Glomerular visceral epithelial cell (primary cell): ENCODE measurements at regions not wholly inside any gene's neighbourhood (a gene's known extent, or its start where the extent isn't known, plus 50 kb on each side); places are given as distances from the start of the nearest gene placed in this dataset.

Experiments used
- DNase-seq: peaks from one replicate; pipeline ENCODE4 v3.0.0-alpha.2; 2016; ENCODE audit errors: extremely low spot score

DNA sequence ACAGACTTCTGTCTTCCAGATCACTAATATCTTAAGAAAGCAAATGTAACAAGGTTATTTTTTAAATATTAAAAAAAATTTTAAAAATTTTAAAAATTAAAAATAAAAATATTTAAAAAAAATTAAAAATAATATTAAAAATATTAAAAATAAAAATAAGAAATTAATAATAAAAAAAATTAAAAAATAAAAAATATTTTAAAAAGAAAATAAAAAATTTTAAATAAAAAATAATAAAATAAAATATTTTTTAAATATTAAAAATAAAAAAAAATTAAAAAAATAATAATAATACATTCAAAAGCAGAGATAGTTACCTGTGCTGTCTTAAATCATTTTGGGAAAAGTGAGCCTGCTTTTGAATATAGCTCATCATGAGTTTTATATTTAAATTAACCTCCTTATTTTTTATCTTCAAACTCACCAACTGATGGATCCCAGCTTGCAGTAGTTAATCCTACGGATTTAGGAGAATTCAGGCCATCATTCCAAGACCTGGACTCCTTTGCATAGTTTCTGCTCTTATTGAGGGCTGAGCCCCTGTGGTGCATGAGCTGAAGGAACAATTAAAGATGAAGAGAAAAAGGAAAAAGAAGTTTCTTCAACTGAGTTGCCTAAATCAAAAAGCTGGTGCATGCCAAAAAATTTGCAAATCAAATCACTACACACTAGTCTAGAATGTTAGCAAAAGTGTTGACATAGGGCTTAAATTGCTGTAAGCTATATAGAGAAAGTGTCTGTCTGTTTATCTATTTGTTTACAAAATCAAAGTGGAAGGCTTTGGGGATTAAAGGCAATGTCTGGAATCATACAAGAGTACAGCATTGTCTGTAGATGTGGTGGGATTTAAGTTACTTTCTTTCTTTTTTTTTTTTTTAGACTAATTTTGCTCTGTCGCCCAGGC lies 50.5 kb upstream of the ZNF438 start:
- no peak for DNase-seq

DNA sequence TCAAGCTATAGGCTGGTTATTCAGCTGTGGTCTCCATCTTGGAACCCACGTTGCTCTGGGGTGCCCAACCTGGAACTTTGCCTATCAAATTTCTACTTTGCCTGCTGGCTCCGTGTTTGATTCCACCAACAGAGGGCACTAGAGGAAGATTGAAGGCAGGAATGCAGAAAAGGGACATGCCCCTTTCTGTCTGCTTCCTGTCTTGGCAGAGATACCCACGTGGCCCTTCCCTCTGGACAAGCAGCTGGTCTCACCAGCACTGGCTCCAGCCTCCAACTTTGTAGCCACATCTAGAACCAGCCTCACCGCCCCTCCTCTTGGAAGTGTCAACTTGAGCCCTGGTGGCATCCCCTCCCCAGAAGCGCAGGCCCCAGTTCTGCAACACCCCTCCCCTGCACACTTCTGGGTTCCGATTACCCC lies 52.1 kb upstream of the ZNF438 start:
- peak; percentile 70 for DNase-seq

DNA sequence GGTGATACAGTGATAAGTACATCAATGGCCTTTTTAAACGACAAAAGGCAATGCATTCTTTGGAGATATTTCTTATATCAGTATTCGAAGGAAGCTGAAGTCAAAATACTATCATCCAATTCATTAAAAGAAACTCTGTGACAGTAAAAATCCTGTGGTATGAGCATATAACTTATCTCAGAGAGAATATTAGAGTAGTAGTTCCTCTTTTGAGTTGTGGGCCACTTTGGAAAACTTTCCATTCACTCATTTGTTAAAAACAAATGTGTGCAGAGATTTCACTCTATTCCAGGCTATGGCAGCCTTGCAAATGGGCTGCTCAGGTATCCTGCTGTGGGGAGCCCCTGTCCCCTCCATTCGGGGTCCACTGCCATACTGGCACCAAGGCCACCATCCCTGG lies 55.3 kb upstream of the ZNF438 start:
- DNase-seq: no peak

DNA sequence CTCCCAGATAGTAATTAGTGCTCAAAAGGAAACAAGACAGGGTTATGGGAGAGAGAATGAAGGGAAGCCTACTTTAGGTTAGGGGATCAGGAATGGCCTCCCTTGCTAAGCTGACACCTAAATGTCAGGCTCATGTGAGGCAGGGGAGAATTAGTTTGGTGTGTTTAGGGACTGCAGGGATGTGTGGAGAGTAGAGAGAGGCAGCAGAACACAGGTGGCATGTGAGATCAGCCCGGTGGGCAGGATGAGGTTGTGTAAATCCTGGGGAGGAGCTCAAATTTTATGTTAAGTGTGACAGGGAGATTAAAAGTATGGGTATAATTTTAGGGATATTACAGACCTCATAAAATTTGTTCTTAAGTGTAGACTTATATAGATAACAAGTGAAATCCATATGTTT lies 56.2 kb upstream of the ZNF438 start:
- no peak for DNase-seq

DNA sequence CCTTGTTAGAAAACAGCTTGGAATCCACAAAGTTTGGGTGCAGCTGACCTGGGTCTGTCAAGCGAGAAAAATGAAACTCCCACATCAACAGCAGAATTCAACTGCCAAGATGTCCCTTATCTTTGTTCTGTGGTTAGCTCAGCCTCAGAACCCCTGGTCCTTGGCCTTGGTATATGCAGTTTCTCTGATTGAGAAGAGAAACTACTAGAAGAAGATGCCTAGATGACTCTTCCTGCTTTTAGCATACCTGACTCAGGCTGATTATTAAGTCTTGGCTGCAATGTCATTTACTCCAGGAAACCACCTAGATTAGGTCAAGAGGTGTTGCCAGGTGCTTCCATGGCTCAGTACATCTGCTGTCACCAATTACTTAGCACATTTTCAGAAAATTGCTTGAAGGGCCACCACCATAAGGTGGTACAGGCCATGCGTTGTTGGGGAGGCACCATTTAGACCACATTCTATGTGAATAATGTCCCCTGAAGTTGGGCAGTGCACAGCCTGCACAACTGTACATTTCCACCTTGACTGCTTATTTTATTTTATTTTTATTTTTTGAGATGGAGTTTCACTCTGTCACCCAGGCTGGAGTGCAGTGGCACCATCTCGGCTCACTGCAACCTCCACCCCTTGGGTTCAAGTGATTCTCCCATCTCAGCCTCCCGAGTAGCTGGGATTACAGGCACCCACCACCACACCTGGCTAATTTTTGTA lies 59.4 kb upstream of the ZNF438 start:
- DNase-seq: no peak

DNA sequence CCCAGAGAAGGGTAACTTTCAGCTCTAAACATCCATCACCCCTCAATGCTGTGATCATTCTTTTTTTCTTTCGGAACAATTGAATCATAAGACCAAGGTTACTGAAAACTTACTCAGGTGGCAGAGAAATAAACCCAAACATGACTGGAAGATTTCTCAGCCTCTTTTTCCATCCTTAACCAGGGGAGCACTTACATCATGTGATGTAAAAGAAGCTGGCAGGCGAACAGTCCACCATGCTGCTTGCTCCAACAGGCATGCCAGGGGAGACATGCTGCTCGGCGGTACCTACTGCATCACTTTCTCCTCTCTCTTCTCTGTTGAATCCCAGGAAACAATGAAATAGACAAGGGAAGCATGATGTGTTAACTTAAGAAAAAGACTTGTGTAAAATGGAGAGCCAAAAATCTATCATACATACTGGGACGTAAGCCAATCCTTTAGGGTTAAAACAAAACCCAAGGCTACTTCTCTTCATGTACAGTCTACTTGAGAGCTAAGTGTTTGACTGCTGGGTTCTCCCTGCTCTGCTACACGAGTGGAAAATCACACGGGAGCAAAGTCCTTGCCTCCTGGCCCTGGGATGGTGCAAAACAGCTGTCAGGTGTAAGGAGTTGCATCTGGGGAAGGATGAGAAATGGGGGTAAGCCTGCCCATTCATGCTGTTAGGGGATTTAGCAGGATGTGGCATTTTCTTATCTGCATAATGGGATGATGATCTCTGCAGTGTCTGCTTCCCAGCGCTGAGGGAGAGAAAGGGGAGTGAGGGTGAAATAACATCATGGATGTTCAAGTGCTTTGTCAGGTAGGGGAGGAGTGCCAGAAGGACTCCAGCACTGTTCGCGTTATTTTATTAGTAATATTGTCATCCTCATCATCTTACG lies 64.3 kb upstream of the ZNF438 start:
- no peak for DNase-seq

DNA sequence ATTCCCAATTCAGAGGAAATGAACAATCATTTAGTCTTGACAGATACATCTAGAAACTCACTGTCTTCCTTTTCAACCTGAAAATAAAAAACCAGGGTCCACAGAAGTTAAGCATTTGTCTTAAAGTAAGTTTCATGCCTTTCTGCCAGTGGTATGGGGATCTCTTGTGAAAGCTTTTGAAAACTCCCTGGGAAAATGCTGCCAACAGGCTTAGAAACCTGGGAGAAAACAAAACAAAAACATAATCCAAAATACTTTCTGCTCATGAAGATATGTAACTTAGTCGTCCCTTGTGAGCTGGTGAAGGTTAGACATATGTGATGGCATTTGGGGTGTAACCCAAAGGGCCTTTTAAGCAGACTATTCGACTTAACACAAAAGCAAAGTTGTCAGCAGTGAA lies 66.4 kb upstream of the ZNF438 start:
- DNase-seq: no peak

DNA sequence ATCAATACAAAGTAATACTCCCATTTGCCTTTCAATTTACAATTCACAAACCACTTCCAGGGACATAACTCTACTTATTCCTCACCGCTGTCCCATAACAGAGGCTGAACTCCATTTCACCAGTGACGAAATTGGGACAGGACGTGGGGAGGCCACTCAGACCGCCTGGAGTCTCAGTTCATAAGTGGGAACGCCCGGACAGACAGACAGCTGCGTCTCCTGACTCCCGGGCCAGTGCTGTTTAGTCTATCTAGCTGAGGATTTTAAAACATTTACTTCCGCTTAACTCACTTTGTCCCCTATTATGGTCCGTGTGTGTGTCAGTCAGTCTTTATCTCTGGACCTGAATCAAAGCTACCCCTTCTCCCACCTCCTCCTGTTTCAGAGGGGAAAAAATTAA lies 67.4 kb upstream of the ZNF438 start:
- DNase-seq: no peak

DNA sequence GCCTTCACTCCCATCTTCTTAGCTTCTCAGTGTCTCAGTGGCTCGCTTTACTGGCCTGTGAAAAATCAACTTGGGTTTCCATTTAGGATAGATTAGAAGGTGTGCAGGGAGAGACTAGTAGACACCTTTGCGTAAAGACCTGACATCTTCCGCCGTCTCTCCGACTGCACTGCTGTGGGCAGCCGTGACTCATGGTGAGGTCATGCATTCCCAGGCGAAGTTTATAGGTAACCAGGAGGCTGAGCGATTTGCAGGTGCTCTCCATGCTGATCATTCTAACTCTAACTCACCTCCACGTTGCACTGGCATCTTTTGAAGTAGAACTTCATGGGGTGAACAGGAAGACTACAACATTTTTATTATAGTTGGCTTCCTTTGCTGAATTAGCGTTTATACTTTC lies 68.0 kb upstream of the ZNF438 start:
- peak; percentile 84 for DNase-seq

DNA sequence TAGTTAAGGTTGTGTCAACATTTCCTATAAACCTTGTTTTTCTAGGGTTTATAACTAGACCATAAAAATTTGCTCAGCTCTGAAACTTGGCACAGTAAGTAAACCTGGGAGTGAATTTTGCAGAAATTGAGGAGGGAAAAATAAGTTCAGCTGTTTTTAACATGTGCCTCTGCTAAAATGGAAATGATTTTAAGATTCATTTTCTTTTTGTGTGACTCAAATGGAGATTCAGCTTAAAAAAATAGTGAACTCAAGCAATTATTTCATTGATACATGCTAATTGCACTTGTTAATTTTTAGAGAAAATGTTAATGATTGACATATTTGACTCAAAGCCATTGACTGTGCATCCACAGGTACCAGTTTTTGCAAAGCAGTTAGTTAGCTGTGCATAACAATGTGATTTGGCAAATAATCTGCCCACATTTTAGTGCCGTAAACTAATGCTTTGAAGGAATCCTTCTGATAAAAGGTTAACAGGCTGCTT lies 68.5 kb upstream of the ZNF438 start:
- no peak for DNase-seq

DNA sequence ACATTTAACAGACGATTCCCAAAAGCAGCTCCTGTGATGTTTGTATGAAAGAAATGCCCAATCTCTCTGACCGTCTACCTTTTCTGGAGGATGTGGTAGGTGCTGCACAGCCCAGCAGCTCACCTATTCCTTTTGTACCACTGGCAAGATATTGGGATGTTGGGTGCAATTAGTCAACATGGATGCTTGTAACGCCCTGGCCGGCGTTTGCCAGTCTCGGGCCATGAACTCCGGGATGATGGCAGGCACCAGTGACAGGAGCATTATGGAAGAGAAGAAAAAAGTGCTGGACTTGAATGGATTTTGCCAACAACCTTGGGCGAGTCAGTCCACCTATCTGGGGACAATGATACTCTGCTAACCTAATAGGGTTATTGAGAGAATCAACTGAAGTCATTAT lies 69.0 kb upstream of the ZNF438 start:
- DNase-seq: no peak

DNA sequence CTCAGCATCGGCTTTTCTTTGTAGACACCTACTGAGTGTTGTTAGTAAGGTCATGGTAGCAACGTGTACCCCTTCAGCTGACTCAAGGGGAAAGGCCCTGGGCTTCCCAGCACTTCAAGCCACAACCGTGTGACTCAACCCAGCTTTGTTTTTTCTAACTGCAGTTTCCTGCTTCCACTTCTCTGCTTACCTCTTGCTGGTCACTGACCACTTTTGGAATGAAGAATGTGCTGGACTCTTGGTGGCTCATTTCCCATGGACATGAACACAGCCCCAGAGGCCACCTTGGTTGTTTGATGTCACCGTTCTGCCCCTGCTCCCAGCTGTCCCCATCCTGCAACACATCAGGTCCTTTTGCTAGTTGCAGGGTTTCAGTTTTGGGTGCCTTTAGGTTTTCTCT lies 69.5 kb upstream of the ZNF438 start:
- peak; percentile 92 for DNase-seq

DNA sequence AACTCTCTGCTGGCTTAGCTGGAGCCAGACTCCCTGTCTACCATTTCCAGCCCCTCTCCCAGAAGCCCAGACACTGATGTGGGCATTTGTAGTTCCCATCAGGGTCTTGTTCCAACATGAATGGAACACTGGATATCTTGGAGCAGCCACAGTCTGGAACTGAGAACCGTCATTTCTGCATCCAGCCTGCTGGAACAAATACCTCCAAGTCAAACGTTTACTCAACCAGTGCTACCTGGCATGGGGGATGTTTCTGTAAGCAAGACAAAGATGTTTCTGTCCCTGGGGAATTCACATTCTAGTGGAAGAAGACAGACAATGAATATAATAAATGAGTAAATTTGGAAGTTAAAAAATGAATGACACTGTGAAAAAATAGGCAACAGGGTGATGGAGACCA lies 70.8 kb upstream of the ZNF438 start:
- no peak for DNase-seq

DNA sequence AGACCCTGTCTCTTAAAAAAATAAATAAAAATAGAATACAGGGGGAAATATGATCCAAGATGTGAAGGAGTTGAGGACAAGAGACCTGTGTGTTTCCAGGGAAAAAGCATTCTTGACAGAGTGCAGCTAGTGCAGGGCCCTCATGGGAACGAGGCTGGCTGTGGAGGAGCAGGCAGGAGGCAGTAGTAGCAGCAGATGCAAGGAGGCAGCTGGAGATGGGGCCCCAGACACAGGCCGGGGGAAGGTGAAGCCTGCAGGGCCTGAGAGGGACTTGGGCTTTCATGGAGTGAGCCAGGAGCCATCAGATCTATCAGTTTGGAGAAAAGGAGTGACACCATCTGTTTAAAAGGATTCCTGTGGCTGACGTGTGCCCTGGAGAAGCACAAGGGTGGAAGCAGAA lies 71.4 kb upstream of the ZNF438 start:
- DNase-seq: no peak

DNA sequence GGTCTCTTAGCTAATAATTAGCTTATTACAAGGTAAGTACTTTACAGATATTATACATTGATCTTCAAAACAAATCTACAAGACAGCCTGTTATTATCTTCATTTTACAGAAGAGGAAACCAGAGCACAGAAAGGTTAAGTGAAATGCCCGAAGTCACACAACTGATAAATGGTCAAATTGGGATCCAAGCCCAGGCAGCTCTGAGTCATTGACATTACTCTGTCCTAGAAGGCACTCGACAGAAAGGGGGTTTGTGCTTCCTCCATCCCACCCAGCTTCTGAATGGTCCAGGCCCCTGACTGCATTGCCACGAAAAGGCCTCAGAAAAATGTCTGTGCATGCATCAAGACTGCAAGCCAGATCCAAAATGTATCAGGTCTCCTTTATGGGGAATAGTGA lies 81.3 kb upstream of the ZNF438 start:
- DNase-seq: no peak

DNA sequence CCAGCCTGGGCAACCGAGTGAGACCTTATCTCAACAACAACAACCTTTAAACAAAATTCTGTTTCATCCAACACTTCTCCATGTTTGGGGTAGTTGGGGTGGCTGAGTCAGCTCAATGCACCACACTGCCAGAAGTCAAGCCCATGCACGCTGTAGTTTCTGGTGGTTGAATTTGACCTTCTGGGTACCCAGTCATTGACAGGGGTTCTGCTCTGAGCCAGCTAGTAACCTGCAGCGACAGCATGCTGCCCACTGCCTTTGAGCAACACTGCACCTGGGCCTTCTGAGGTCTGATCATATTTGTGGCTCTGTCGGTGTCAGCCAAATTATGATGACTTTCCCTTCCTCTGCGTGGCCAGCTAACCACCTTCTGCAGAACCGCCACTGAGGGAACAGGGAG lies 84.6 kb upstream of the ZNF438 start:
- no peak for DNase-seq

DNA sequence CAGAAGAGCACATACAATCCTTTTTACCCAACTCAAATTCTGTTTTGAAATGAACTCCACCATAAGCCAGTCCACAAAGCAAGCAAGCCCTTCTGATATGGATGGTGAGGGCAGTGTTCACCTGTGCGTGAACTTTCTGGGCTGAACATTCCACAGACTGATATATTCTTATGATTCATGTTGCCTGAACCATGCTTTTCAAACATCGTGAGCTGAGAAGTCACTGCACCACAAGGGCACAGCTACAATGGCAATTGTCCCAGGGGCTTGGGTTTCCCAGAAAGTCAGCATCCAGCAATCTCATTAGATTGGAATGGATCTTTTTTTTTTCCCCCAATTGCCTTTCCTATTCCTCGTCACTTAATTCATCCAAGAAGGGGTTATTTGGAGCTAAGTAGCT lies 86.9 kb upstream of the ZNF438 start:
- peak; percentile 73 for DNase-seq

DNA sequence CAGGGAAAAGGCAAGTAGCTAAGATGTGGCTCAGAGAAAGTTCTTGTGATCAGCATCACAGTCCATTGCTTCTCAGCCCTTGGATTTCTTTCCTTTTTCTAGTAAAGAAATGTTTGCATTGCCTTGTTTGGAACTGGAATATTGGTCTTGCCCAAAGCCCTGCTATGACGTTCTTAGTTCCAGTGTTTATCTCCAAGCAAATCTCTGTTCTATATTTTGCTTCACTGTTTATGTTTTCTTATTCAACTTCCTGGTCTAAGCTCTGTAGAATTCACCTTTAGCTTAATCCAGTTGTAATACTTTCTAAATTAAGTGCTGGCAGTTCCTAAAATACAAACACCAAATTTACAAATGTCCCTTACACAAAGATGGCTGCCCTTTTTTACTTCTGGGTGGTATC lies 88.7 kb upstream of the ZNF438 start:
- DNase-seq: no peak

DNA sequence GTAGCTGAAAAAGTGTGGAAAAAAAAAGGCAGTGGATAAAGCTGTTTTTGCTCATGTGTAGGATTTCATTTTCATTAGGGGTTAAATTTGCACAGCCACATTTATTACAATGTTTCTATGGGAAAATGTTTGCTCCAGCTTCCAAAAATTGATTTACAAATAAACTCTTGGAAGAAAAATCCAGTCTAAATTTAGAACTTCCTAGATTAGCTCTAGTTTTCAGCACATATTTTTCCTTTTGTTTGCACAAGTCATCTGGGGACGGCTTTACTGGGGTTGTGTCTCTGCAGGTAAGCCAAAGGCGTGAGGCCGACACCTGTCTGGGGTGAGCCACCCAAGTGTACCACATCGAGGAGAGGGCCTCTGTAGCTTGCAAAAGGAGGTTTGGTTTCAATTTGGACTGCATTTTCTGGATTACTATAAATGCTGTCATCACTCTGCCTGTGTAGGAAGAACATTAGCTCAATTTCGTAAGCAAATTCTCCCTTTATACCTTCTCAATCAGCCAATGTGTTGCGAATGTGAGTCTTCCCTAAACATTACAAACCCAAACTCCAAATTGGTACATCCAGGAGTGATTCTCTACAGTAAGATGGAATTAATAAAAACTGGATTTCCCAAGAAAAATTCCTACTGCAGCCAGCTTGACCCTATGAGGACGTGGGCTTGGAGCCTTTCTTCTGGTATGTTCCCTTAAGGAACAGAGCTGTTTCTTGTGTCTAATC lies 89.5 kb upstream of the ZNF438 start:
- DNase-seq: no peak

DNA sequence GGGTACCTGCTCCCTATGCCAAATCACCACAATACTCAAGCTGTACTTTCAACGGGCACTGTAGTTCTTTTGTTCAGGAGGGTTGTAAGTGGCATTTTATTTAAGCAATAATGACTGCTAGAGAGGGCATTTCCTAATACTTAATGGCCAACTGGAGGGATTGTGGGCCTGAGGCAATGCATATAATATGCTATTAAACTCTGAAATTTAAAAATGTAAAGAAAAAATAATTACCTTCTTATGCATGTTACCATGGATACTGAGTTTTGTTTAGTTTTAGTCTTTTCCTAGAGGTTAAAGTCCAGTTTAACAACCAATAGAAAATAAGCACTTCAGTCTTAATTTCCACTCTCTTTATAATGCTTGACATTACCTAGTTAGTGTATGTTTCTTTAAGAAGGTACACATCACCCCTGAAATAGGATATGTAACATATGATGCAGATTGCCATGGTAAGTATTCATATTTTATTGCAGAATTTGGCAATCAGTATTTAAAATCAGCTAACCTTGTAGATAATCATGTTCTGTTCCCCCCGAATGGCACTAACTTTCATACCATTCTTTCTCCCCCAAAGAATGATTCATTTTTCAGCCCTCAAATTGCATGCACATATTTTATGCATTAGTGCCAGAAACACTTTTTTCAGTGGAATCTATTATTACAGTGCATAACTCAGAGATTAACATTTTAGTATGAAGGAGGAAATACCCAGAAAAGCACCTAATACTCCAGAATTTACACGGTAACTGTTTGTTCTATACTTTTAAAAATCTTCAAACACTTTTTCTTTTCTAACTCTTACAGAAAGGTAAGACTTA lies 90.3 kb upstream of the ZNF438 start:
- peak; percentile 13 for DNase-seq

DNA sequence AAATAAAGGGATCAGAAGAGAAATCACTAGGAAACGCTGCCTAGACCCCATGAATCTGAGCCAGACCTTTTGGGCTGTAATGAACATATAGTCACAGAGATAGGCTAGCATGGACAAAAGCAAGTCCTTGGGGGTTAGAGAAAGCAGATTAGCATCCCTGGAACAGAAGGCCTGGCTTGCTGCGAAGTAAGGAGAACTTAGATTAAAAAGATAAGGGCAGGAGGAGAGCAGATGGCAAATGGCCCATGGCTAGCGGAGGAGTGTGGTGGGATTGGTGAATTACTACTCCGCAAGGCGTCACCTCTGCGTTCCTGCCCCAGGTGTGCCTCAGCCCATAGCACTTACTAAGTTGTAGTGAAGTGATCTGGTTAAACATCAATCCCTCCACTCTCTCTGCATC lies 92.3 kb upstream of the ZNF438 start:
- no peak for DNase-seq
